H9 (cell line): ENCODE measurements at regions not wholly inside any gene's neighbourhood (a gene's known extent, or its start where the extent isn't known, plus 50 kb on each side); places are given as distances from the start of the nearest gene placed in this dataset.

ENCODE experiments used
- DNase-seq: peaks from one replicate; pipeline ENCODE4 v3.0.0-alpha.2; 2017
- H2AFZ ChIP-seq: one replicate; pipeline ENCODE4 v1.6.1; 2013; ENCODE audit warnings: mild to moderate bottlenecking, low read length, control low read depth, moderate library complexity
- H2AK5ac ChIP-seq: 2 replicates; pipeline ENCODE4 v1.6.1; 2013; ENCODE audit warnings: low read length, control low read depth, mixed read lengths; ENCODE audit not compliant: insufficient read length
- H2BK120ac ChIP-seq: one replicate; pipeline ENCODE4 v1.6.1; 2013; ENCODE audit warnings: low read depth, mild to moderate bottlenecking, low read length, control low read depth, inconsistent platforms; ENCODE audit not compliant: poor library complexity, severe bottlenecking
- H2BK12ac ChIP-seq: 2 replicates; pipeline ENCODE4 v1.6.1; 2013; ENCODE audit warnings: low read length, control low read depth, mixed read lengths, low read depth; ENCODE audit not compliant: insufficient read length
- H2BK15ac ChIP-seq: 2 replicates; pipeline ENCODE4 v1.6.1; 2013; ENCODE audit warnings: low read depth, low read length, control low read depth
- H2BK20ac ChIP-seq: one replicate; pipeline ENCODE4 v1.6.1; 2013; ENCODE audit warnings: low read depth, mild to moderate bottlenecking, low read length, control low read depth, inconsistent platforms; ENCODE audit not compliant: poor library complexity, severe bottlenecking
- H2BK5ac ChIP-seq: 2 replicates; pipeline ENCODE4 v1.6.1; 2013; ENCODE audit warnings: low read length, control low read depth, mixed read lengths; ENCODE audit not compliant: insufficient read length
- H3K14ac ChIP-seq: 2 replicates; pipeline ENCODE4 v1.6.1; 2013; ENCODE audit warnings: low read length, control low read depth; ENCODE audit not compliant: insufficient read depth
- H3K18ac ChIP-seq: 2 replicates; pipeline ENCODE4 v1.6.1; 2013; ENCODE audit warnings: low read depth, mild to moderate bottlenecking, mixed read lengths, low read length, control low read depth; ENCODE audit not compliant: insufficient read length
- H3K23ac ChIP-seq: 2 replicates; pipeline ENCODE4 v1.6.1; 2013; ENCODE audit warnings: low read length, control low read depth, mixed read lengths, low read depth; ENCODE audit not compliant: insufficient read length
- H3K23me2 ChIP-seq: 2 replicates; pipeline ENCODE4 v1.6.1; 2013; ENCODE audit warnings: low read depth, mild to moderate bottlenecking, mixed read lengths, low read length, control low read depth; ENCODE audit not compliant: insufficient read length, poor library complexity, severe bottlenecking
- H3K27ac ChIP-seq: 2 replicates; pipeline ENCODE4 v1.5.1; 2013; ENCODE audit warnings: low read length, control low read depth, mixed read lengths, low read depth; ENCODE audit not compliant: insufficient read length
- H3K27me3 ChIP-seq: 2 replicates; pipeline ENCODE4 v1.6.1; 2013; ENCODE audit warnings: low read length, control low read depth, inconsistent platforms; ENCODE audit not compliant: insufficient read depth
- H3K4ac ChIP-seq: 2 replicates; pipeline ENCODE4 v1.6.1; 2013; ENCODE audit warnings: low read depth, mild to moderate bottlenecking, control low read depth, inconsistent platforms, low read length, moderate library complexity
- H3K4me1 ChIP-seq: 2 replicates; pipeline ENCODE4 v1.6.1; 2013; ENCODE audit warnings: low read length, control low read depth, inconsistent platforms; ENCODE audit not compliant: insufficient read depth
- H3K4me2 ChIP-seq: 2 replicates; pipeline ENCODE4 v1.6.1; 2013; ENCODE audit warnings: low read length, control low read depth, mixed read lengths; ENCODE audit not compliant: insufficient read length, insufficient read depth
- H3K56ac ChIP-seq: 2 replicates; pipeline ENCODE4 v1.6.1; 2013; ENCODE audit warnings: low read depth, mild to moderate bottlenecking, mixed read lengths, low read length, control low read depth; ENCODE audit not compliant: insufficient read length
- H3K79me1 ChIP-seq: 2 replicates; pipeline ENCODE4 v1.6.1; 2013; ENCODE audit warnings: low read depth, mild to moderate bottlenecking, moderate library complexity, low read length, control low read depth, inconsistent platforms; ENCODE audit not compliant: insufficient read depth, poor library complexity, severe bottlenecking
- H3K79me2 ChIP-seq: 2 replicates; pipeline ENCODE4 v1.6.1; 2013; ENCODE audit warnings: low read length, control low read depth, inconsistent platforms; ENCODE audit not compliant: insufficient read depth
- H3K9ac ChIP-seq: 2 replicates; pipeline ENCODE4 v1.6.1; 2013; ENCODE audit warnings: low read length, control low read depth, mixed read lengths; ENCODE audit not compliant: insufficient read length; ENCODE audit errors: extremely low read depth
- H3K9me3 ChIP-seq: one replicate; pipeline ENCODE4 v1.6.1; 2013; ENCODE audit warnings: low read depth, low read length, inconsistent platforms; ENCODE audit not compliant: control insufficient read depth
- H3T11ph ChIP-seq: one replicate; pipeline ENCODE4 v1.6.1; 2013; ENCODE audit warnings: mild to moderate bottlenecking, low read length, control low read depth, inconsistent platforms
- H4K20me1 ChIP-seq: one replicate; pipeline ENCODE4 v1.6.1; 2013; ENCODE audit not compliant: control insufficient read depth, insufficient read length, insufficient read depth
- H4K5ac ChIP-seq: 2 replicates; pipeline ENCODE4 v1.6.1; 2013; ENCODE audit warnings: low read depth, mild to moderate bottlenecking, mixed read lengths, low read length, control low read depth; ENCODE audit not compliant: insufficient read length
- H4K8ac ChIP-seq: replicated peaks from 2 replicates; pipeline ENCODE4 v1.6.1; 2013; ENCODE audit warnings: low read length, control low read depth, mixed read lengths, low read depth; ENCODE audit not compliant: insufficient read length
- H4K91ac ChIP-seq: 2 replicates; pipeline ENCODE4 v1.6.1; 2013; ENCODE audit warnings: low read depth, mild to moderate bottlenecking, moderate library complexity, mixed read lengths, low read length, control low read depth; ENCODE audit not compliant: insufficient read length
- H3K27ac Mint-ChIP-seq, 3 experiments: 2 replicates in 2 of 3; 3 replicates in 1 of 3; pipeline ENCODE4 v1.8.0; 2020 to 2021; ENCODE audit warnings: mixed read lengths in 3 of 3, mild to moderate bottlenecking in 1 of 3, moderate library complexity in 1 of 3
- H3K27me3 Mint-ChIP-seq: 2 replicates; pipeline ENCODE4 v1.8.0; 2021; ENCODE audit warnings: low read depth, mild to moderate bottlenecking, moderate library complexity, mixed read lengths
- H3K36me3 Mint-ChIP-seq, 3 experiments: 2 replicates in 2 of 3; 3 replicates in 1 of 3; pipeline ENCODE4 v1.8.0; 2020 to 2021; ENCODE audit warnings: low read depth in 3 of 3, mixed read lengths in 3 of 3; ENCODE audit not compliant: insufficient read depth in 1 of 3
- H3K4me1 Mint-ChIP-seq, 2 experiments: 2 replicates each; pipeline ENCODE4 v1.8.0; 2020; ENCODE audit warnings: mixed read lengths in 2 of 2
- H3K4me3 Mint-ChIP-seq, 2 experiments: 2 replicates in 1 of 2; 3 replicates in 1 of 2; pipeline ENCODE4 v1.8.0; 2020 to 2021; ENCODE audit warnings: mild to moderate bottlenecking in 2 of 2, mixed read lengths in 2 of 2, moderate library complexity in 1 of 2
- H3K9me3 Mint-ChIP-seq, 2 experiments: 2 replicates in 1 of 2; 3 replicates in 1 of 2; pipeline ENCODE4 v1.8.0; 2020; ENCODE audit warnings: mild to moderate bottlenecking in 2 of 2, mixed read lengths in 2 of 2, moderate library complexity in 1 of 2
- CTCF ChIP-seq: fragments of 200-600 bp; sonication (generic); conservative IDR thresholded peaks from 3 replicates; pipeline ENCODE4 v1.8.0; 2021; ENCODE audit warnings: antibody characterized with exemption, mild to moderate bottlenecking
- WGBS: extraction: QIAGEN DNeasy Blood & Tissue Kit; methylation state at CpG from one replicate; pipeline ENCODE4 v1.1.7; 2013; ENCODE audit warnings: missing lambda C conversion rate, low lambda C conversion rate, mixed read lengths; ENCODE audit not compliant: insufficient read length; ENCODE audit errors: extremely low coverage; 5-methylcytosine and 5-hydroxymethylcytosine counted together

GRCh38 chrX:42149281-42149680 lies 225.9 kb upstream of the CASK start:
- Mint-ChIP-seq H3K4me3 (no peak overlapping the region), H3K4me1 (peaks cover 0 to 3% of the 10 kb centered on the region in 2 experiments; a peak in 1 of 4 replicates), H3K27ac (no peak overlapping the region), H3K27me3 (peaks cover 4% of the 10 kb centered on the region; the same call in 1 of the 2 replicates), H3K36me3 (no peaks in the 10 kb centered on the region; a peak in 1 of 7 replicates), H3K9me3 (peaks cover 11 to 39% of the 10 kb centered on the region in 2 experiments; a peak in 4 of 5 replicates)
- Histone ChIP-seq H3K79me1 (no peaks in the 10 kb centered on the region), H2BK120ac (no peak overlapping the region), H3K56ac (no peak overlapping the region), H3K9me3 (no peaks in the 10 kb centered on the region), H3K4me1 (no peaks in the 10 kb centered on the region), H3K14ac (no peak overlapping the region), H4K8ac (no peak overlapping the region), H3K79me2 (no peaks in the 10 kb centered on the region), H2BK15ac (no peak overlapping the region), H3K23ac (no peak overlapping the region), H2BK20ac (no peak overlapping the region), H3T11ph (no peak overlapping the region), H3K9ac (no peak overlapping the region), H3K27me3 (no peaks in the 10 kb centered on the region), H3K4ac (no peak overlapping the region), H2AFZ (no peak overlapping the region), H4K20me1 (no peaks in the 10 kb centered on the region), H4K5ac (no peak overlapping the region), H3K23me2 (no peaks in the 10 kb centered on the region), H2AK5ac (no peak overlapping the region), H3K27ac (no peak overlapping the region), H3K18ac (no peak overlapping the region), H2BK12ac (no peak overlapping the region), H3K4me2 (no peak overlapping the region), H4K91ac (no peak overlapping the region), H2BK5ac (no peak overlapping the region)
- DNase-seq: no peak
- no peak for TF ChIP-seq CTCF
- WGBS: no CpG with 5 or more reads among the region's 2 CpGs
